Activated CD4-positive, alpha-beta T cell treated with anti-CD3 and anti-CD28 coated beads, Interleukin-2, Interleukin-6, amounts not matched to agents 100 ng/mL and 50 ng/mL, durations not matched to agents 16 hours and 8 hours (primary cell): ENCODE measurements at regions not wholly inside any gene's neighbourhood (a gene's known extent, or its start where the extent isn't known, plus 50 kb on each side); places are given as distances from the start of the nearest gene placed in this dataset.

Source experiments
- DNase-seq: peaks from one replicate; pipeline ENCODE4 v3.0.0-alpha.2; 2020

DNA sequence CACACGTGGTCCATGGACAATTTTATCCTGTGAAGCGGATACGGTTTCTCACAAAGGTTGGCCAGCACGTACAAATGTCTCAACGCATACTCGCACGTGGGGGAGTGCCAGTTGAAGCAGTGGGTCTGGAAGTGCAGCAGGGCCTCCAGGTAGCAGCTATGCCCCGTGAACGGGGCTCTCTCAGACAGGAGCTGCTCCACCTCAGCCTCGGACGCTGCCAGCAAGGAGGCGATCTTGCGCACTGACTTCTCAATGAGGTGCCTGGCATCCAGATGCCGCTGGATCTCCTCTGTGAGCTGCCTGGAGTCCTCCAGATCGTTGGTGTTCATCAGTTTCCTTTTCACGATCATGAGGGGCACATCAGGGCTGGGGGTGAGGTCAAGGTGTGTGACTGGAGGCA lies 2272.0 kb downstream of the PCDH9 start:
- no peak for DNase-seq

- DNase-seq: no peak
Measured at GRCh38 chr13:64938660-64939059, 2291.5 kb downstream of the PCDH9 start.

DNA sequence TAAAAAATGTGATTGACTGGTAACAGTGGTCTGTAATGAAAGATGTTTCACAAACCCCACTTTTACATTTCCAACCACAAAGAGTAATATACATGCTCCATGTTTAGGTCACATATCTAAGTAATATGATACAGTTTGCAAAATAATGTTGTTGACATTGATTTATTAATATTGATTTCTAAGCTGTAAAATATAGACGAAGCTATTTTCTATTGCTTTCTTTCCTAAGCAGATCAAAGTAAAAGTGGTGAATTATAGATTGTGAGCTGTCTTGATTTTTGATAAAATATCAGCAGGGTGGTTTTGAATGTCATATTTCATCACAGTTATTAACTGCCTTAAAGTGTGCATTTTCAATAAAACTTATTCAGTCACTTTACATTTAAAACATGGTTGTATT lies 2292.8 kb downstream of the PCDH9 start:
- DNase-seq: no peak

- DNase-seq: no peak
Measured at GRCh38 chr13:64936879-64937278, 2293.3 kb downstream of the PCDH9 start.

- no peak for DNase-seq
Measured at GRCh38 chr13:64935441-64935840, 2294.7 kb downstream of the PCDH9 start.

GRCh38 chr13:64934569-64935362 lies 2295.4 kb downstream of the PCDH9 start:
- DNase-seq: no peak

GRCh38 chr13:64930636-64931035 lies 2299.5 kb downstream of the PCDH9 start:
- no peak for DNase-seq

DNA sequence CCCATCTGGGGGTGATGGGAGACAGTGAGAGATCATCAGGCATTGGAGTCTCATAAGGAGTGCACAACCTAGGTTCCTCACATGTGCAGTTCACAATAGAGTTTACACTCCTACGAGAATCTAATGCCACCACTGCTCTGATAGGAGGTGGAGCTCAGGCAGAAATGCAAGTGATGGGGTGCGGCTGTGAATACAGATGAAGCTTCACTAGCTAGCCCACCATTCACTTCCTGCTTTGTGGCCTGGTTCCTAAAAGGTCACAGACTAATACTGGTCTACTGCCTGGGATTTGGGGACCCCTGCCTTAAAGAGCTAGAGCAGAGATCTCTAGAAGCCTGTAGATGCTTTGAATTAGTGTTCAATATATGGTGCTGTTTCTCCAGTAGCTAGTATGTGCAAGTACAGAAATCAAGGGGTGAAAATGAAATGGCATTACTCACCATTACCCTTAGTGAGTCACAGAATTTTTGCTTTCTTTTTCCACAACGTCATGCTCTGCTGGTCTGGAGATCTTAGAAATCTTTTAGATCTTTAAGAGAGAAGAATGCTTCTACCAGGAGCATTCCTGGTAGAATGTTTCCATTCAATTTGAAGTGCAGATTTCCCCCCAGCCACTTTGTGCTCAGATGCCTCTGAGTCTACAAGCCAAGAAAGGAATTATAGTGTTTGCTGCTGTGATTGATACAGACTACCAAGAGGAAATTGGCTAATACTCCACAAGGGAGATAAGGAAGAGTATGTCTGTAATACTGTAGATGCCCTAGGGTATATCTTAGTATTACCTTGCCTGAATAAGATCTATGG lies 2301.2 kb downstream of the PCDH9 start:
- DNase-seq: no peak

DNA sequence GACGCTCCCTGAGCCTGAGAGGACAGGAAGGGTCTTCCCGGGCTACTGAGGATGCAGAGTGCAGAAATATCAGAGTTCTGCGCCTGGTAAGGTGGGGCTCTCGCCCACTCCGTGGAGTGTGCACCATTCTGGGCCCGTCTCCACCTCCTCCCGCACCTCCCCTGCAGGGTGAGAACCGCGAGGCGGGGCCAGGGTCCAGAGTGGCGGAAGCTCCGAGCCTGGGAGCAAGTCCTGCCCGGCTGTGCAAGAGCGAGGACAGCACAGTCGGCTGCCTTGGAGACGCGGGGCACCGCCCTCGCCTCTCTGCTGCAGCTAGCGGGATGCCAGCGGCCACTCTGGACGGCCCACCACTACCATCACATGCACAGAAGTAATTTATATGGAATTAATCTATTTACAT lies 2304.4 kb downstream of the PCDH9 start:
- no peak for DNase-seq

DNA sequence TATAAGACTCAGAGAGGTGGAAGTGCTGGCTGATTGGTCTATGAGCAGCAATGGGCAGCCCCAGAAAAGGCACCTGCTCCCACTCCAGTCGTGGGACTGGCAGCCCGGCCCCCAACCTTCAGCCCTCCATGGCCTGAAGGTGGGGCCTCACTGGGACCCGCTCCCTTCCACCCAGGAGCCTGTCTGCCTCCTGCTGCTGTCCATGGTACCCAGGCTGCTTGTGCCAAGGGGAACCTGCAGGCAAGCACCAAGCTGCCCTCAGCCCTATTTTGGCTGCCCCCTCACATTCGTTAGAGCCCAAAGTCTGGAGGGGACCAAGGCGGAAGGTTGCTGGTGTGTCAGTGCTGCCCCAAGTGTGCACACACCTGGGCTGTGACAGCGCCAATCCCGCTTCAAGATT lies 2304.9 kb downstream of the PCDH9 start:
- no peak for DNase-seq

DNA sequence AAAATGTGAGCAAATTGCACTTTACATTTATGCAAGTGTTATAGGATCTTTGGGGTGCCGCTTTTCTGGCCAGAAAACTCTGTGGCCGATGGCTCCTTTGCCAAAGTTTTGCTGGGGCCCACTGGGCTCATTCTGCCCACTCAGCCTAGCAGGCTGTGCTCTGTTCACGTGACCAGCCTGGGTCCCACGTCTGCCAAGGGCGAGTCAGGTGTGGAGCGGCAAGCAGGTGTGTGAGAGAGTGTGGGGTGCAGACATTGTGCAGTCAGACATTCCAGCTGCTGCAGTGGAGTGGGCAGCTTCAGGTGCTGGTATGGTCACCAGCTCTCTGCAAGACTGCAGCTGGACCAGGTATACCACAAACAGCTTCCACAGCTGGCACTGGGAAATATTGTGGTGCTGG lies 2305.7 kb downstream of the PCDH9 start:
- DNase-seq: no peak

DNA sequence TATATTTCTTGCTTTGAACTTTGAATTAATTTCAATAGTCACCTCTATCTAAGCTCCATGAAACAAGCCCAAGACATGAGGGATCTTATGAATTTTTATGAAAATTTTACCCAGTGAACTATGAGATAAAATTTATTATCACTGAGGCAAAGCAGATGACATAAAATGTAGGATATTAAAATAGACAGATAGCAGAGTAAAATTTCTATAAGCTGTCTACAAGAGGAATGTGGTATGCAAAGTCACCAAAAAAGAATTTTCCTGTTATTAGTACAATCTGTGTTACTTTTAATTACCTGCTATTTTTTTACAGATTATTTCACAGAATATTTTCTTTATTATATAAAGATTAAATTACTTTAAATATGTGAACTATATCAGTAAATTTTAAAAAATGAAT lies 2312.6 kb downstream of the PCDH9 start:
- DNase-seq: no peak

DNA sequence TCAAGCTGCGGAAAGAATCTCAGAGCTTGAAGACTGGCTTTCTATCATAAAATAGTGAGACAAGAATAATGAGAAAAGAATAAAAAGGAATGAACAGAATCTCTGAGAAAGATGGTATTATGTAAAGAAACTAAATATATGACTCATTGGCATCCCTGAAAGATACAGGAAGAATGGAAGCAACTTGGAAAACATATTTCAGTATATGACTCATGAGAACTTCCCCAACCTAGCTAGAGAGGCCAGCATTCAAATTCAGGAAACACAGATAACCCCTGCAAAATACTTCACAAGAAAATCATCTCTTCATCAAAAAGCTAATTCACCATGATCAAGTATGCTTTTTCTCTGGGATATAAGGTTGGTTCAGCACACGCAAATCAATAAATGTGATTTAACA lies 2318.0 kb downstream of the PCDH9 start:
- DNase-seq: no peak

- no peak for DNase-seq
Measured at GRCh38 chr13:64910096-64910495, 2320.0 kb downstream of the PCDH9 start.

DNA sequence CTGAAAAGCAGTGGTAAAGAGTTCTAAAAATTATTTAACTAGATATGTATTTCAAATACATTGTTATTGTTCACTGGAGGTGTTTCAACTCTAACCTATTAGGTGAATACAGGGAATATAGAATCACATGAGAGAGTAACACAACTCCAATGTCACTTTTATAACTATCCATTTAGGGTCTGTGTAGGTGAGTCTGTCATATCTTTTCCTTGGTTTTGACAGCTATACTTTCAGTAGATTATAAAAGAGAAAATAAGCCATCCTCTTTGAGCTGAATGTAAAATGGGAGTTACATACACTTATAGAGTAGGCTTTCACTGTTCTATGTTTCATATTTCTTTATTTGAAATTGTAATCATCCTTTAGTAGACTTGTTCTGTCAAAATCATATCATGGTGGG lies 2321.0 kb downstream of the PCDH9 start:
- no peak for DNase-seq

DNA sequence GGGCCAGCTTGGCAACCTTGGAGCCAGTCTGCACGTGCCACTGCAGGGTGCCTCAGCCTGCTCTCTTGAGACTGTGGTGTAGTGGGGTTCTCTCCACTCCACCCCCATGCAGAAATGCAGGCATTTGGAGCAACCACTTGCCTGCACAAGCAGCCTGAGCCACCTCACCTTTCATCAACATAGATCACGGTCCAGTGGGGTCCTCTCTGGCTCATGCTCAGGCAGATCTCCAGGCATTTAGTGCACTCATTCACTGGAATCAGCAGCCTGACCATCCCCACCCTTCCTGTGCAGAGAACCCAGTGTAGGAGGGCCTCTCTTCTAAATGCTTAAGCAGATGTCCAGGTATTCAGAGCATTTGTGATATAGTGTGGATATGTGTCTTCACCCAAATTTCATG lies 2330.1 kb downstream of the PCDH9 start:
- DNase-seq: no peak

- DNase-seq: no peak
Measured at GRCh38 chr13:64884976-64885375, 2345.2 kb downstream of the PCDH9 start.

- DNase-seq: no peak
Measured at GRCh38 chr13:64877176-64877575, 2353.0 kb downstream of the PCDH9 start.

GRCh38 chr13:64871742-64872141 lies 2358.4 kb downstream of the PCDH9 start:
- DNase-seq: no peak

DNA sequence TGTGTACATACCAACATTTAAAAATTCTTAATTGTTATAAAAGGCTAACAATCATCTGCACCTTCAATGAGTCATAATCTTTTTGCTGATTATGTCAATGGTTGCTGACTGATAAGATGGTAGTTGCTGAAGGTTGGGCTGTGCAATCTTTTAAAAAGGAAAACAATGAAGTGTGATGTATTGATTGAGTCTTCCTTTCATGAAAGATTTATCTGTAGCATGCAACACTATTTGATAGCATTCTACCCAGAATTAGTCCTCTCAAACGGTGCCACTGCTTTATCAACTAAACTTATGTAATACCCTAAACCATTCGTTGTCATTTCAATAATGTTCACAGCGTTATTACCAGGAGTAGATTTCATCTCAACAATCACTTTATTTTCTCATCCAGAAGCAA lies 2360.6 kb downstream of the PCDH9 start:
- DNase-seq: no peak

- DNase-seq: no peak
Measured at GRCh38 chr13:64867856-64868255, 2362.3 kb downstream of the PCDH9 start.

DNA sequence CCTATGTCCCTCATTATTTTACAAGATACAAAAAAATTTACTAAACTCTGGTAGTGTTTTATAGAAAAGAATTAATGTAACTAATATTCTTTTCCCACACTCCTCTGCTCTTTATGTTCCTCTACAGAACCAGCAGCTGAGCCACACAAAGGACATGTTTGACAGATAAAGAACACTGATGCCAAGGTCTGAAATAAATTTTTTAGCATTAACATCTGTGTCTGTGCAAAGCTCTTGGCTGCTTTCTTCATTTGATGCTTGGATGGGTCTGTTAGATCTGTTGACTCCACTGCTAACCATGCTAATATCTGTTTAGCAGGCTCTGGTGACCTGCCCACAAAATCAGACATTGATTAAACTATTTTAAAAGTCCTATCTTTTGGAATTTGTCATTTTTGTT lies 2363.8 kb downstream of the PCDH9 start:
- no peak for DNase-seq

DNA sequence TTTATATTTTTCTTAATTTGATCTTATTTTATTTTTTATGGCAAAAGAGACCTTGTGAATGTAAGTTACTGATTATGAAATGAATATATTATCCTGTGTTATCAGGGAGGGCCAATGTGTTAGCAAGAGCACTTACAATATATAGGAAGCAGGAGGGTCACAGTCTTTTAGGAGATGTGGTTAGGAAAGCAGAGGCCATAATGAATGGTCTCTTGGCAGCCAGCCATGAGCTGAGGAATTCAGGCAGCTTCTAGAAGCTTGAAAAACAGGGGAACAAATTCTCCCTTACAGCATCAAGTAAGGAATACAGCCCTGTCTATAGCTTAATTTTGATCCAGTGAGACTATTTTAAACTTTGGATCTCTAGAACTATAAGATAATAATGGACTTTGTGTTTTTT lies 2374.6 kb downstream of the PCDH9 start:
- DNase-seq: no peak

- DNase-seq: no peak
Measured at GRCh38 chr13:64850017-64850416, 2380.1 kb downstream of the PCDH9 start.

DNA sequence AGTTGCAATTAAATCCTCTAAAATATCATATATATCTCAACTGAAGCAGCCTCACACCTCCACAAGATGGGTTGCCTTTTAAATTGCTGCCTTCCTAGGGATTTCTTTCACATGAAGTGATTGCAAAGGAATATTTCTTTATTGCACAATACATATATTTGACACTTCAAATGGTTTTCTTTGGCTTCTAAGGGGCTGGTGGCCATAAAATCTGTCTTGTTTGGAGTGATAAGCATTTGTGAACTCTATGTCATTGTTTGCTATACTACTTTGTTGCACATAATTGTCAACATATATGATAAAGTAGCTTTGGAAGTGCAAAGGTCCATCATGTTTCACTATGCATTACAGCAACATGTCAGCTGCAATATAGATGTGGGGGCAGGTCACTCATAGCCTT lies 2380.9 kb downstream of the PCDH9 start:
- DNase-seq: no peak
